ENCODE measurements at regions not wholly inside any gene's neighbourhood (a gene's known extent, or its start where the extent isn't known, plus 50 kb on each side); places are given as distances from the start of the nearest gene placed in this dataset.

- TF ChIP-seq, protein P1, sequence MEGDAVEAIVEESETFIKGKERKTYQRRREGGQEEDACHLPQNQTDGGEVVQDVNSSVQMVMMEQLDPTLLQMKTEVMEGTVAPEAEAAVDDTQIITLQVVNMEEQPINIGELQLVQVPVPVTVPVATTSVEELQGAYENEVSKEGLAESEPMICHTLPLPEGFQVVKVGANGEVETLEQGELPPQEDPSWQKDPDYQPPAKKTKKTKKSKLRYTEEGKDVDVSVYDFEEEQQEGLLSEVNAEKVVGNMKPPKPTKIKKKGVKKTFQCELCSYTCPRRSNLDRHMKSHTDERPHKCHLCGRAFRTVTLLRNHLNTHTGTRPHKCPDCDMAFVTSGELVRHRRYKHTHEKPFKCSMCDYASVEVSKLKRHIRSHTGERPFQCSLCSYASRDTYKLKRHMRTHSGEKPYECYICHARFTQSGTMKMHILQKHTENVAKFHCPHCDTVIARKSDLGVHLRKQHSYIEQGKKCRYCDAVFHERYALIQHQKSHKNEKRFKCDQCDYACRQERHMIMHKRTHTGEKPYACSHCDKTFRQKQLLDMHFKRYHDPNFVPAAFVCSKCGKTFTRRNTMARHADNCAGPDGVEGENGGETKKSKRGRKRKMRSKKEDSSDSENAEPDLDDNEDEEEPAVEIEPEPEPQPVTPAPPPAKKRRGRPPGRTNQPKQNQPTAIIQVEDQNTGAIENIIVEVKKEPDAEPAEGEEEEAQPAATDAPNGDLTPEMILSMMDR (IDR thresholded peaks at IDR 0.05; ENCODE audit: control extremely low read depth in 1 of 3, insufficient read depth in 1 of 3, low read depth in 1 of 3, low read length in 3 of 3): no peak
- TF ChIP-seq TCF12 (IDR thresholded peaks at IDR 0.05; ENCODE audit: low read depth, low read length) (no peak), RAD21 (IDR thresholded peaks at IDR 0.05 in 1 of 2, conservative IDR thresholded peaks at IDR 0.05 in 1 of 2; ENCODE audit: low read depth in 2 of 2, low read length in 2 of 2) (no peak), SP1 (IDR thresholded peaks at IDR 0.05; ENCODE audit: low read depth, low read length) (no peak), EGR1 (IDR thresholded peaks at IDR 0.05; ENCODE audit: borderline replicate concordance, low read depth, low read length) (no peak), ZNF274 (IDR thresholded peaks at IDR 0.05; ENCODE audit: borderline replicate concordance, extremely low read depth, low read length) (no peak), CHD1 (IDR thresholded peaks at IDR 0.05; ENCODE audit: low read depth, low read length) (no peak), PHF8 (conservative IDR thresholded peaks at IDR 0.05; ENCODE audit: low read depth, low read length) (no peak), POLR2A (IDR thresholded peaks at IDR 0.05; ENCODE audit: control extremely low read depth in 1 of 2, low read depth in 2 of 2, low read length in 2 of 2) (no peak), SRF (IDR thresholded peaks at IDR 0.05; ENCODE audit: low read depth, low read length) (no peak), GTF2F1 (IDR thresholded peaks at IDR 0.05; ENCODE audit: borderline replicate concordance, low read depth, low read length) (no peak)
- TF ChIP-seq, protein P2, sequence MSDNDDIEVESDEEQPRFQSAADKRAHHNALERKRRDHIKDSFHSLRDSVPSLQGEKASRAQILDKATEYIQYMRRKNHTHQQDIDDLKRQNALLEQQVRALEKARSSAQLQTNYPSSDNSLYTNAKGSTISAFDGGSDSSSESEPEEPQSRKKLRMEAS (IDR thresholded peaks at IDR 0.05): no peak
These were observed 154.6 kb upstream of the TRPC6 start for GRCh38 chr11:101738452-101738851.
